SKM-1 treated with dmso at 0.1 percent for 144 hours (cell line): ENCODE measurements at regions not wholly inside any gene's neighbourhood (a gene's known extent, or its start where the extent isn't known, plus 50 kb on each side); places are given as distances from the start of the nearest gene placed in this dataset.

Source experiments
- DNase-seq: peaks from one replicate; lab custom pipeline; 2025; ENCODE audit not compliant: unreplicated experiment; lab: John Stamatoyannopoulos, UW

GRCh38 chr1:188237573-188238348 lies 1409.0 kb downstream of the PLA2G4A start:
- DNase-seq: no peak

GRCh38 chr1:188240772-188241406 lies 1412.1 kb downstream of the PLA2G4A start:
- peak; percentile 22 for DNase-seq

- DNase-seq: no peak
Measured at GRCh38 chr1:188241629-188242028, 1412.9 kb downstream of the PLA2G4A start.

GRCh38 chr1:188243456-188243855 lies 1414.7 kb downstream of the PLA2G4A start:
- DNase-seq: no peak

- DNase-seq: no peak
Measured at GRCh38 chr1:188244681-188245080, 1415.9 kb downstream of the PLA2G4A start.

- no peak for DNase-seq
Measured at GRCh38 chr1:188247255-188247654, 1418.5 kb downstream of the PLA2G4A start.

- DNase-seq: peak; percentile 62
Measured at GRCh38 chr1:188249811-188250210, 1421.1 kb downstream of the PLA2G4A start.

GRCh38 chr1:188251036-188251435 lies 1422.3 kb downstream of the PLA2G4A start:
- DNase-seq: no peak

GRCh38 chr1:188261849-188262248 lies 1433.1 kb downstream of the PLA2G4A start:
- DNase-seq: no peak

- no peak for DNase-seq
Measured at GRCh38 chr1:188269956-188270355, 1441.2 kb downstream of the PLA2G4A start.

- DNase-seq: no peak
Measured at GRCh38 chr1:188270497-188270896, 1441.7 kb downstream of the PLA2G4A start.

GRCh38 chr1:188277771-188278170 lies 1449.0 kb downstream of the PLA2G4A start:
- no peak for DNase-seq

- no peak for DNase-seq
Measured at GRCh38 chr1:188281921-188282320, 1453.2 kb downstream of the PLA2G4A start.

GRCh38 chr1:188295157-188295556 lies 1466.4 kb downstream of the PLA2G4A start:
- DNase-seq: no peak

- DNase-seq: no peak
Measured at GRCh38 chr1:188302746-188303145, 1474.0 kb downstream of the PLA2G4A start.

GRCh38 chr1:188314557-188315137 lies 1485.9 kb downstream of the PLA2G4A start:
- no peak for DNase-seq

- no peak for DNase-seq
Measured at GRCh38 chr1:188317894-188318293, 1489.1 kb downstream of the PLA2G4A start.

GRCh38 chr1:188325211-188325610 lies 1496.5 kb downstream of the PLA2G4A start:
- DNase-seq: no peak

- no peak for DNase-seq
Measured at GRCh38 chr1:188343914-188344313, 1515.2 kb downstream of the PLA2G4A start.

GRCh38 chr1:188350104-188350503 lies 1521.4 kb downstream of the PLA2G4A start:
- no peak for DNase-seq

GRCh38 chr1:188355082-188355481 lies 1526.3 kb downstream of the PLA2G4A start:
- no peak for DNase-seq

- DNase-seq: no peak
Measured at GRCh38 chr1:188355847-188356246, 1527.1 kb downstream of the PLA2G4A start.
